DND-41 (cell line): ENCODE measurements at regions not wholly inside any gene's neighbourhood (a gene's known extent, or its start where the extent isn't known, plus 50 kb on each side); places are given as distances from the start of the nearest gene placed in this dataset.

Source experiments
- CTCF ChIP-seq: IDR thresholded peaks from 2 replicates; pipeline ENCODE4 v1.5.1; 2012; ENCODE audit warnings: borderline replicate concordance, low read length, moderate library complexity, mild to moderate bottlenecking; ENCODE audit not compliant: poor library complexity, severe bottlenecking; ENCODE audit errors: extremely low read depth
- EZH2 ChIP-seq: IDR thresholded peaks from 3 replicates; pipeline ENCODE4 v1.6.1; 2012; ENCODE audit warnings: borderline replicate concordance, low read depth, mild to moderate bottlenecking, moderate library complexity, low read length, inconsistent platforms; ENCODE audit not compliant: severe bottlenecking

DNA sequence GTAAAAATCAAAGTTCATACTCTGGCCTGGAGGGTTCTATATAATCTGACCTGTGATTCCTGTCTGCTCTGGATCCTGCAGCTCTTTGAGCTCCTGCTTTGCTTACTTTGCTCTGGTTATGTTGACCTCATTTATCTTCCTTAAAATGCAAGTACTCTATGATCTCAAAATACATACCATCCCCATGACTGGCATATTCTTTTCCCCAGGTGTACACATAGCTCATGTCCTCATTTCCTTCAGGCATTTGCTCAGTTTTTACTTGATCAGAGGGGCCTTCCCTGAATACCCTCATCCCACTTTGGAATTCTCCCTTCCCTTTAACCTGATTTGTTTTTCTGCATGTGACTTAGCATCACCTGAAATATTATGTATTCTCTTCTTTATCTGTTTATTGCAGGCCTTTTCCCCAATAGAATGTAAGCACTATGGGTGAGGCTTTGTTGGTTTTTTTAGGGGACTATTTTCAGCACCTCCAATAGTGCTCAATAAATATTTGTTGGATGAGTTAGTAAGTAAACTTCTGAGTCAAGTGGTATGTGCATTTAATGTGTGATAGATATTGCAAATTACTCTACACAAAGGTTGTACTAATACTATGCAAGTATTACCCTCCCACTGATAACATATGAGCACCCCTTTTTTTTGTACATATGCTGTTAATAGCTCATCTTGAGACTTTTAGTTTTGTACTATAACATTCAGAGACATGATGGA lies 211.5 kb downstream of the NMUR2 start:
- TF ChIP-seq EZH2 (no peak), CTCF (no peak)
